ENCODE measurements at regions not wholly inside any gene's neighbourhood (a gene's known extent, or its start where the extent isn't known, plus 50 kb on each side); places are given as distances from the start of the nearest gene placed in this dataset.

DNA sequence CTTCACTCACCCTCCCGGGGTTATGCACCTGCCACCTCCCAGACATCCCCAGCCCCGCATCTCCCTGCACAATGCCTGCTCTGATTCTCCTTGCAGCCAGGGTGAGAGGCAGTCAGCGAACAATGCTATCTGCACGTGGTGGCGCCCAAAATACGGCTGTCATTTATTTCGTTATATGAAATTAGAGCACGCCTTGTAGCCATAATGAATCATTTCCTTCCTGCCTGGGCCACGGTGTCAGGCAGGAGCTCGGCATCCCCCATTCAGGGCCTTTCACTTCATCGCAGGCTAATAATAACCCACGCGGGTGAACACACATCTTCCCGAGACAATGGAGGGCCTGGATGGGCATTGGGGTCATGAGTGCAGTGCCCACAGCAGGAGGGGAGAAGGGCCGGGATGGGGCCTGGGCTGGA is 143.8 kb upstream of the ZNF507 start:
- ChIA-PET POLR2A (ENCODE audit: partially characterized antibody) (no interaction called here), CTCF (ENCODE audit: partially characterized antibody) (interaction anchor here (1.2 kb wide), 1 partner anchor 23 kb away, joined by 4 read pairs; no protein-coding TSS in a partner anchor)
- no peak for TF ChIP-seq SUZ12 (IDR thresholded peaks at IDR 0.05; ENCODE audit: low read length)
- no peak for TF ChIP-seq KDM1A (IDR thresholded peaks at IDR 0.05; ENCODE audit: borderline replicate concordance, low read length)
- no peak for TF ChIP-seq RBBP5 (IDR thresholded peaks at IDR 0.05; ENCODE audit: borderline replicate concordance, low read depth, low read length)
- Histone ChIP-seq H2BK5ac (ENCODE audit: low read depth, low read length) (no peak overlapping the region), H3K23ac (ENCODE audit: insufficient read length) (no peak overlapping the region), H3K14ac (ENCODE audit: insufficient read length) (no peak overlapping the region), H4K91ac (replicated peaks; ENCODE audit: insufficient read length, low read length) (no peak overlapping the region), H3K18ac (ENCODE audit: extremely low read depth, low read length) (no peak overlapping the region), H2BK20ac (ENCODE audit: low read length) (no peak overlapping the region), H3K79me2 (ENCODE audit: control insufficient read depth in 1 of 2, insufficient read depth in 2 of 2, low read length in 2 of 2) (no peaks in the 10 kb centered on the region), H4K8ac (ENCODE audit: extremely low read depth, insufficient read depth, low read length) (no peak overlapping the region; the same call in 1 of the 2 replicates), H2AK5ac (ENCODE audit: low read depth, low read length) (no peak overlapping the region), H4K20me1 (replicated peaks in 1 of 2; ENCODE audit: control insufficient read depth in 1 of 2, insufficient read depth in 2 of 2, low read length in 2 of 2) (no peaks in the 10 kb centered on the region), H3K36me3 (ENCODE audit: control insufficient read depth in 2 of 4, insufficient read depth in 4 of 4, low read length in 3 of 4) (no peaks in the 10 kb centered on the region), H3K27me3 (replicated peaks in 1 of 4; ENCODE audit: control insufficient read depth in 3 of 4, extremely low read depth in 1 of 4, insufficient read depth in 3 of 4, low read length in 3 of 4) (no peaks in the 10 kb centered on the region), H3K9me3 (ENCODE audit: insufficient read depth in 2 of 2, low read depth in 1 of 2, low read length in 1 of 2) (no peaks in the 10 kb centered on the region), H3K56ac (replicated peaks; ENCODE audit: insufficient read length, low read depth, low read length) (no peak overlapping the region), H2AFZ (ENCODE audit: low read length) (no peak overlapping the region), H3K27ac (ENCODE audit: low read depth, low read length) (no peak overlapping the region), H3K23me2 (ENCODE audit: low read depth, low read length) (no peaks in the 10 kb centered on the region), H2BK15ac (ENCODE audit: low read length) (no peak overlapping the region), H4K5ac (ENCODE audit: insufficient read length, low read depth, low read length) (no peak overlapping the region), H3K9ac (replicated peaks in 1 of 4; ENCODE audit: extremely low read depth in 1 of 4, low read depth in 3 of 4, low read length in 3 of 4) (no peak overlapping the region), H3K4ac (replicated peaks; ENCODE audit: insufficient read length, low read depth, low read length) (no peak overlapping the region), H2BK120ac (replicated peaks; ENCODE audit: low read depth, low read length) (no peak overlapping the region), H3K4me3 (ENCODE audit: extremely low read depth in 1 of 4, insufficient read depth in 2 of 4, low read depth in 3 of 4, low read length in 4 of 4) (no peak overlapping the region), H3K79me1 (ENCODE audit: low read depth, low read length) (no peaks in the 10 kb centered on the region), H2BK12ac (ENCODE audit: low read depth, low read length) (no peak overlapping the region), H3K4me1 (replicated peaks in 1 of 4; ENCODE audit: control insufficient read depth in 3 of 4, insufficient read depth in 4 of 4, low read length in 3 of 4) (no peaks in the 10 kb centered on the region), H3K4me2 (ENCODE audit: insufficient read depth in 1 of 2, low read depth in 2 of 2, low read length in 2 of 2) (no peak overlapping the region)
- FAIRE-seq, result no peak
- WGBS, 2 experiments (ENCODE audit: extremely low coverage in 1 of 2, insufficient coverage in 1 of 2, insufficient read length in 1 of 2, insufficient replicate concordance in 2 of 2, low coverage in 1 of 2, low lambda C conversion rate in 2 of 2, missing lambda C conversion rate in 1 of 2), result 83% methylated on average over 15 of the region's 15 CpGs; no CpG with 5 or more reads in 1 of the 2 experiments
- peak in 1 of 2 experiments; percentile 32 for DNase-seq (ENCODE audit: low read depth in 1 of 2, low spot score in 2 of 2)
